ENCODE measurements at regions not wholly inside any gene's neighbourhood (a gene's known extent, or its start where the extent isn't known, plus 50 kb on each side); places are given as distances from the start of the nearest gene placed in this dataset.

DNA sequence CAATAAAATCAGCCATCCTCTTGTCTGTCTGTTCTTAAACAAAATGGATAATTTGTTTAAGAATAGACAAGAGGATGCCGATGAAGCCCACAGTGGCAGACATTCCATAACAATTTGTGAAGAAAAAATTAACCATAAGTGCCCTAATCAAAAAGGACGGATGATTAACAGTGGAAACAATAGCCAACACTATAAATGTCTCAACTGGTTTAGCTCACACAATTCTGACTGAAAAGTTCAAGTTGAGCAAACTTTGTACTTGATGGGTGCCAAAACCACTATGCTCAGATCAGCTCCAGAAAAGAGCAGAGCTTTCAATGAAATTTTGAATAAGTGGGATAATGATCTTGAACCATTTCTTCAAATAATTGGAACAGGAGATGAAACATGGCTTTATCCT is 202.2 kb upstream of the OR4E1 start:
- peaks cover 20% of the 10 kb centered on the region for H3K27me3 ChIP-seq (ENCODE audit: control insufficient read depth, low read length)
- no peaks in the 10 kb centered on the region for H3K4me1 ChIP-seq (ENCODE audit: control insufficient read depth, low read length)
- H3K9me3 ChIP-seq (ENCODE audit: control insufficient read depth, insufficient read depth, low read length): no peaks in the 10 kb centered on the region
- H3K9me2 ChIP-seq (replicated peaks; ENCODE audit: control insufficient read depth, low read length): no peaks in the 10 kb centered on the region
- H4K20me1 ChIP-seq (ENCODE audit: control insufficient read depth, insufficient read depth, low read depth, low read length): no peaks in the 10 kb centered on the region
- no peaks in the 10 kb centered on the region for H3K36me3 ChIP-seq (ENCODE audit: control insufficient read depth, low read length)
- no peak overlapping the region for H3K4me3 ChIP-seq (ENCODE audit: low read length)
- H3K4me2 ChIP-seq (ENCODE audit: low read length): no peak overlapping the region
- TF ChIP-seq EZH2phosphoT487 (IDR thresholded peaks at IDR 0.05; ENCODE audit: borderline replicate concordance, low read length): no peak
- TF ChIP-seq, protein P1, sequence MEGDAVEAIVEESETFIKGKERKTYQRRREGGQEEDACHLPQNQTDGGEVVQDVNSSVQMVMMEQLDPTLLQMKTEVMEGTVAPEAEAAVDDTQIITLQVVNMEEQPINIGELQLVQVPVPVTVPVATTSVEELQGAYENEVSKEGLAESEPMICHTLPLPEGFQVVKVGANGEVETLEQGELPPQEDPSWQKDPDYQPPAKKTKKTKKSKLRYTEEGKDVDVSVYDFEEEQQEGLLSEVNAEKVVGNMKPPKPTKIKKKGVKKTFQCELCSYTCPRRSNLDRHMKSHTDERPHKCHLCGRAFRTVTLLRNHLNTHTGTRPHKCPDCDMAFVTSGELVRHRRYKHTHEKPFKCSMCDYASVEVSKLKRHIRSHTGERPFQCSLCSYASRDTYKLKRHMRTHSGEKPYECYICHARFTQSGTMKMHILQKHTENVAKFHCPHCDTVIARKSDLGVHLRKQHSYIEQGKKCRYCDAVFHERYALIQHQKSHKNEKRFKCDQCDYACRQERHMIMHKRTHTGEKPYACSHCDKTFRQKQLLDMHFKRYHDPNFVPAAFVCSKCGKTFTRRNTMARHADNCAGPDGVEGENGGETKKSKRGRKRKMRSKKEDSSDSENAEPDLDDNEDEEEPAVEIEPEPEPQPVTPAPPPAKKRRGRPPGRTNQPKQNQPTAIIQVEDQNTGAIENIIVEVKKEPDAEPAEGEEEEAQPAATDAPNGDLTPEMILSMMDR (IDR thresholded peaks at IDR 0.05; ENCODE audit: low read depth, low read length, poor library complexity, severe bottlenecking): no peak
- no peaks in the 10 kb centered on the region for H3F3A ChIP-seq (ENCODE audit: control insufficient read depth, insufficient read depth)
- H3K27ac ChIP-seq (ENCODE audit: low read depth, low read length): no peak overlapping the region
- H3K79me2 ChIP-seq (ENCODE audit: control insufficient read depth, low read length): no peaks in the 10 kb centered on the region

DNA sequence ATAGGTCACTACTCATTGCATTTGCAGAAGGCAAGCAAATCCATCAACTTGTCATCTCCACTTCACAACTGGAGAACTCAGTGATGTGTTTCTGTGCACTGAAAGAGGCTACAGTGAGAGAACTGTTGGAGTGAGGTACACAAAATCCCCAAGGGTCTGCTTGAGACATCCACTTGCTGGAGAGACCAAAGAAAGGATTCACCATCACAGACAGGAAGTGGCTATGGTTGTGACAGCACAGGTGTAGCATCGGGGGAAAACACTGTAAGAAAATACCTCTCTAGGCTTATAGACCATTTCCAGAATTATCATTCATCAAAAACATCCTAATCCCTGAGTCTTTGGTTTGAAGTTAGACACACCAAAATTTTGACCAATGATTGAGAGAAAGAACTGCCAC is 201.3 kb upstream of the OR4E1 start:
- Histone ChIP-seq H3K36me3 (ENCODE audit: control insufficient read depth, low read length) (no peaks in the 10 kb centered on the region), H4K20me1 (ENCODE audit: control insufficient read depth, insufficient read depth, low read depth, low read length) (no peaks in the 10 kb centered on the region), H3K9me2 (replicated peaks; ENCODE audit: control insufficient read depth, low read length) (no peaks in the 10 kb centered on the region), H3K27me3 (ENCODE audit: control insufficient read depth, low read length) (peaks cover 19% of the 10 kb centered on the region), H3K4me2 (ENCODE audit: low read length) (no peak overlapping the region), H3K4me3 (ENCODE audit: low read length) (no peak overlapping the region), H3K4me1 (ENCODE audit: control insufficient read depth, low read length) (no peaks in the 10 kb centered on the region), H3K27ac (ENCODE audit: low read depth, low read length) (no peak overlapping the region), H3K9me3 (ENCODE audit: control insufficient read depth, insufficient read depth, low read length) (no peaks in the 10 kb centered on the region), H3K79me2 (ENCODE audit: control insufficient read depth, low read length) (no peaks in the 10 kb centered on the region), H3F3A (ENCODE audit: control insufficient read depth, insufficient read depth) (no peaks in the 10 kb centered on the region)
- TF ChIP-seq, protein P1 (IDR thresholded peaks at IDR 0.05; ENCODE audit: low read depth, low read length, poor library complexity, severe bottlenecking): no peak
- TF ChIP-seq EZH2phosphoT487 (IDR thresholded peaks at IDR 0.05; ENCODE audit: borderline replicate concordance, low read length): no peak

- no peaks in the 10 kb centered on the region for H3K4me1 ChIP-seq (ENCODE audit: control insufficient read depth, low read length)
- TF ChIP-seq, protein P1 (IDR thresholded peaks at IDR 0.05; ENCODE audit: low read depth, low read length, poor library complexity, severe bottlenecking): no peak
- no peak for TF ChIP-seq EZH2phosphoT487 (IDR thresholded peaks at IDR 0.05; ENCODE audit: borderline replicate concordance, low read length)
- no peaks in the 10 kb centered on the region for H4K20me1 ChIP-seq (ENCODE audit: control insufficient read depth, insufficient read depth, low read depth, low read length)
- no peak overlapping the region for H3K4me2 ChIP-seq (ENCODE audit: low read length)
- no peak overlapping the region for H3K27ac ChIP-seq (ENCODE audit: low read depth, low read length)
- no peak overlapping the region for H3K4me3 ChIP-seq (ENCODE audit: low read length)
- peaks cover 19% of the 10 kb centered on the region for H3K27me3 ChIP-seq (ENCODE audit: control insufficient read depth, low read length)
- H3K79me2 ChIP-seq (ENCODE audit: control insufficient read depth, low read length): no peaks in the 10 kb centered on the region
- no peaks in the 10 kb centered on the region for H3F3A ChIP-seq (ENCODE audit: control insufficient read depth, insufficient read depth)
- H3K36me3 ChIP-seq (ENCODE audit: control insufficient read depth, low read length): no peaks in the 10 kb centered on the region
- no peaks in the 10 kb centered on the region for H3K9me3 ChIP-seq (ENCODE audit: control insufficient read depth, insufficient read depth, low read length)
- no peaks in the 10 kb centered on the region for H3K9me2 ChIP-seq (replicated peaks; ENCODE audit: control insufficient read depth, low read length)
Measured at GRCh38 chr14:21874167-21874566, 200.5 kb upstream of the OR4E1 start.

Data from DOHH2 (cell line).